Stimulated activated CD4-positive, alpha-beta T cell treated with anti-CD3 and anti-CD28 coated beads, TNF-alpha, amount 100 ng/mL, for 48 hours (primary cell): ENCODE measurements at regions not wholly inside any gene's neighbourhood (a gene's known extent, or its start where the extent isn't known, plus 50 kb on each side); places are given as distances from the start of the nearest gene placed in this dataset.
A peak's percentile ranks its signal among the peaks of the same experiment; 100 is the strongest.

Experiments used
- DNase-seq, 3 donors: peaks; one replicate each; pipeline ENCODE4 v3.0.0-alpha.2; 2020; ENCODE audit warnings: low read depth in 3 of 3

DNA sequence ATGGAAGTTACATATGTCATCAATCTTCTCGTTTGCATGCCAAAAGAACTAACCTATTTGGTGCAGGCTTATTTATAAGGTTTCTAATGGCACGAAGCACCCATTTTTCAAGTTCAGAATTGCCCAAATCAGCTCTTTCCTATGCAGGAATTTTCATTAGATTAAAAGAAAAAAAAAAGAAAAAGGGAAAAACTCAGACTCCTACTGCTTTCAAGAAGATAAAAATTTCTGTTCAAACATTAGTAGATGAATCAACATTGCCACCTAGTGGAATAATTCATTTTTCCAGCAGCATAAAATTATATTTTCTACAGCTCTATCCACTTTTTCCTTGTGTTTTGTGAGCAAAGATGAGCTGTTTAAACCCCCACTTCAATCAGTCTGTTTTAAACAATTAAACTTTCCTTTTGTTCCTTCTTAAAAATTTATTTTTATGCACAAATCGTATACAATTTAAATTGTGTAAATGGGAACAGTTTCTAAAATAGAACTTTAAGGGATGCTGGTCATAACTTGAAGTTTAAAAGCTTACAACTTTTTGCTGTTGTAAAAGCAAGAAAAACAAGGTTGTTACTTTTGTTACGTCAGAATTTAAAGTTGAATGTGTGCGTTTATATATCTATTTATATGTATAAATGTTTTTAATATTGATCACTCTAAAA is 309.9 kb downstream of the ARAP2 start:
- DNase-seq: no peak

DNA sequence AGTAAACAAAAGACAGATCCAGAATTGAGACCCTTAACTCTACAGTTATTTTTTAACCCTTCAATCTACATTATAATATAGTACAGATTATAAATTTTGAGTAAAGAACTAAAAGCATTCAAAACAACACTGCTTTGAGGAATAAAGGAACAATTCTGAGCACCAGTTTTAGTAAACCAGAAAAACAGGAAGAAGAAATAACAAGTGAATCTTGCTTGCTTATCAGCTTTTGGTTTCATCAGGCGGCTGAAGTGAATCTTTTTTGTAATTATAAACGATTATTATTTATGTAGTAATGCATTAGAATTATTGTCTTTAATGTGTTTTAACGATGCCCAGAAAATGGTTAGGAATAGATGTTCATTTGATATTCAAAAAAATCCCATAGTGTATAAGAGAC is 305.4 kb downstream of the ARAP2 start:
- DNase-seq: no peak

DNA sequence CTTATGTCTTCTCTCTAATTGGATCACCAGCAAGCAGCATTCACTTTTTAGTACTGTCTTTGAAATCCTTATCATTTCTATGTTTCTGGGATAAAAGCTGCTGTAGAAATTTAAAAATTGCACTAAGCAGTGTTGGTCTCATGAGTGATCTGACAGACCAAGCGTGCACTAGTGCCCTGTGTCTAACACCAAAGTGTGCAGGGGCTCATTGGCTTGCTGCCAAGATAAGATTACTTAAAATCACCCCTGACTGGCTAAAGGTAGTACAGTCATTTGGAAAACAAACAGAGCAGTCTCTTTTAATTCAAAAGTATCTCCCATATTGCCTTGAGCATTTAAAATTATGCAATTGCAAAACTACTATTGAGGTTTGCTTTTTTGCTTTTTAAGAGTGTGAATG is 304.6 kb downstream of the ARAP2 start:
- DNase-seq: no peak

DNA sequence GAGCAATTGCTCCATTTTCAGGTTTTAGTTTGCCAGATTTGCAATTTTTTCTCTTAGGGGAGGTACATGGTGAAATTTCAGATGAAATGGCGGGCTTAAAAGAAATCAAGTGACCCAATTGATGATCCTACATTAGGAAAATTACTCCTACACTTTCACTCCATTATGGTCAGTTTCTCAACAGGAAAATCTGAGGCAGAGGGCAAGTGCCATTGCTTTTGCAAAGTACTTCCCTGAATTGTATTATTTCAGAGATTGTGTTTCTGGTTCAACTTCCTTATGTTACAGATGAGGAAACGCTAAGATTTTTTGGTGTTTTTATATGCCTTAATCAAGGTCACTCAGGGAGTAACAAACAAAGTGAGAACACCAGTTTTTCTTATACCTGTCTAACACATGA is 302.2 kb downstream of the ARAP2 start:
- no peak for DNase-seq

DNA sequence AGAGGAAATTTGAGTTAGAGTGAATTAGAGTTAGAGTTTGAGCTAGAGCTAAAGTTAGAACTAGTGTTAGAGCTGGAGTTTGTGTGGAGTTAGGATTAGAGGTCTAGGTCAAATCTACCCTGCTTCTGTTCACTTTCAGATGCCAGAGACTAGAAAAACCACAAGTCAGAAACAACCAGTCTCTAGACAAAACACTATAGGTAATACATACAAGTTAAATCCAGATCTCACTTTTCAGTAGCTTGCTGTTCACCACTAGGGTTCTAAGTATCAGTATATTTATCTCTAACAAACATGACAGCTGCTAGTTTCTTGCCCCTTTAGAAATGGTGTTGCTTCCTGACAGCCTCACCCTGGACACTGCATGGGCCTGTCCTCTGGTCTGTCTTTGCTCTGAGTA is 300.7 kb downstream of the ARAP2 start:
- DNase-seq: no peak

DNA sequence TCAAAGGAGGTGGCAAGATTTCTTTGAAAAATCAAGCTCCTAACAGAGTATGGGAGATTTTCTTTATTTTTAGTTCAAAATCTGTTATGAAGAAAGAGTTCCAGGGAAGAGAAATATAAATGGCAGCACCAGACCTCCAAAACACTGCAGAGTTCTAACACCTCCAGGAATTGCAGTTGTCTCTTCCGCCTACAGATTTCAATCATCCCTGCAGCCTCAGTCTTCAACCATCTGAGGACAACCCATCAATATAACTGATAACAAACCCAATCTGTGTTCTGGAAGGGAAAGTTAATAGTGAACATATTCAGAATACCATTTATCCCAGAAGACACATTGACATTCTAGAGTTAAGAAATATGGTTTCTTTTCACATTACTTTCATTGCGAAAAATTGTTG is 296.1 kb downstream of the ARAP2 start:
- DNase-seq: no peak

DNA sequence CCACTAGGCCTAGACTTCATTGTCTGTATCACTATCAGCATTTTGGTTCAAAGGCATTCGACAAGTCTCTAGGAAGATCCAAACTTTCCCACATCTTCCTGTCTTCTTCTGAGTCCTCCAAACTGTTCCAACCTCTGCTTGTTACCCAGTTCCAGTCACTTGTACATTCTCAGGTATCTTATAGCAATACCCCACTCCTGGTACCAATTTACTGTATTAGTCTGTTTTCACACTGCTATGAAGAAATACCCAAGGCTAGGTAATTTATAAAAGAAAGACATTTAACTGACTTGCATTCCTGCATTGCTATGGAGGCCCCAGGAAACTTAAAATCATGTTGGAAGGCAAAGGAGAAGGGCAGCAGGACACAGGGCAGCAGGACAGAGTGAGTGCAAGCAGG is 293.9 kb downstream of the ARAP2 start:
- DNase-seq: no peak

DNA sequence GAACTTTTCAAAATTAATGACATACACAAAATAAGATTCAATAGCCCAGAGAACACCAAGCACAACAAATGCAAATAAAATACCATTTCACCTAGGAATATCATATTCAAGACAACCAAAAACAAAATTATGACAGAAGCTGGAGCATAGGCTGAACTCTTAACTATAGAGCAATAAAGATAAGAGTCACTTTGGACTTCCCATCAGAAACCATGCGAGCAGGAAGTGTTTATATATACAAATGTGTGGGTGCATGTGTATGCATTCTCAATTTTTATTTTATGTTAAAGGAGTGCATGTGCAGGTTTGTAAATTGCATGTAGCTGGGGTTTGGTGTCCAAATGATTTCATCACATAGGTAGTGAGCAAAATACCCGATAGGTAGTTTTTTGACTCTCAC is 291.6 kb downstream of the ARAP2 start:
- no peak for DNase-seq

DNA sequence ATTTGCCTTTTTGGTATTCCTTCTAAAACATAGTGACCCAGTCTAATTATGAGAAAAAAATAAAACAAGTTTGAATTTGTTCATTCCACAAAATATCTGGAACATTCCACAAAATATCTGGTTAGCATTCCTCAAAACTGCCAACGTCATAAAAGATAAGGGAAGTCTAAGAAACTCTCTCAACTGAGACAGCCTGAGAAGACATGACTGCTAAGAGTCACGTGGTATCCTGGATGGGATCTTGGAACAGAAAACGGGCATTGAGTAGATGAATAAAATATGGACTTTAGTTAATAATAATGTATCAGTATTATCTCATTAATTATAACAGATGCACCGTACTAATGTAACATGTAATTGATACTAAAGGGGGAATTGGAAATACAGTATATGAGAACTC is 280.9 kb downstream of the ARAP2 start:
- no peak for DNase-seq

DNA sequence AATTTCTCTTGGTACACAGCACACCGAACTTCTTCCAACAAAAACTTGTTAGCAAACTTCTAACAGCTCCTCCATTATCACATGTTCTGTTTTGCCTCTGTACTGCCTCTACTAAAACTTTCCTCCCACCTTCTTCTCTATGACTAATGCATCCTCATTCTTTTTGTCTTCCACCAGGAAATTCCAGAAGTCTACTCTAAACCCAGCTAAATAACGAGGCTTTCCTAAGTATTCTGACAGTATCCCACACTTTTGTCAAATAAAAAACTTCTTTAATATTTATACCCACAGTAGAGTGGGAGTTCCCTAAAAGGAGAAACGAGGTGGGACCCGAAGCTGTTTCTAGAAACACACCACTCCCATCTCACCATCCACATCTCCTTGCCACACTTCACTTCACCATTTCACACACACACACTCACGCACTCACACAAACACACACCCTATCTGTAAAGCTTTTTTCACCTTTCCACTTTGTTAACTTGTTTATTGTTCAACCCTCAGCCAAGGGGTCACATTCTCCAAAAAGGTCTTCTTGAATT is 280.3 kb downstream of the ARAP2 start:
- DNase-seq: no peak

DNA sequence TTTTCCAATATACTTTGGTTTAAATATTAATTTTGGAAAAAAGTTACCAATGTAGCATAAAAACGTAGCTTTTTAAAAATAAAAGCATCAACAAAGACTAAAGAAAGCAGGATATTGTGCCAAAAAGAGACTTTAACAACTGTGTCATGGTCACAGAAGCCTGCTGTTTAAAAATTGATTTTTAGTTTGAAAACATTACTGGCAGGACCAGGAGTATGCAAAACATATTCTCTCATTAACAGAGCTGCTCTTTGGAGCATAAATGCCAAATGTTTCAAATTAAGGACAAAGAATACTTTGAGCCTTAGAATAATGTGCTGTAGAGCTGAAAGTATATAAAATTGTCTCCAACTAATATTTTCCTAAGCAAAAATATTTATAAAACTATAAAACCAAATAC is 279.0 kb downstream of the ARAP2 start:
- no peak for DNase-seq

DNA sequence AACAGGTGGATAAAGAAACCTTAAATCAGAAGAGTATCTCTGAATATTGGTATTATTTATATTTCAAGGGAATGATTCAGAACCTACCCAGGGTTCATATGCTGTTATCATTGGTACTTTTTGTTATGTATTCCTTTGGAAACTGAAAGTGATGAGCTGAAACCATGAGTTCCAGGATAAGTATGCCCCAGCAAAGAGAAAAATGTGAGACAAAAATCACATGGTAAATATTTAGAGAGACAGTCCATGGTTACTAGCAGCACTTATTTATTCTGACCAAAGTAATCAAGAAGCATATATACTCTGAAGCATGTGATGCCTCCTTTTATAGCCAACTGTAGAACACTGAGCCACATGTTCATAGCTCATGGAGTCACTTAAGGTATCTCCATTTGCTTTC is 277.7 kb downstream of the ARAP2 start:
- DNase-seq: no peak

DNA sequence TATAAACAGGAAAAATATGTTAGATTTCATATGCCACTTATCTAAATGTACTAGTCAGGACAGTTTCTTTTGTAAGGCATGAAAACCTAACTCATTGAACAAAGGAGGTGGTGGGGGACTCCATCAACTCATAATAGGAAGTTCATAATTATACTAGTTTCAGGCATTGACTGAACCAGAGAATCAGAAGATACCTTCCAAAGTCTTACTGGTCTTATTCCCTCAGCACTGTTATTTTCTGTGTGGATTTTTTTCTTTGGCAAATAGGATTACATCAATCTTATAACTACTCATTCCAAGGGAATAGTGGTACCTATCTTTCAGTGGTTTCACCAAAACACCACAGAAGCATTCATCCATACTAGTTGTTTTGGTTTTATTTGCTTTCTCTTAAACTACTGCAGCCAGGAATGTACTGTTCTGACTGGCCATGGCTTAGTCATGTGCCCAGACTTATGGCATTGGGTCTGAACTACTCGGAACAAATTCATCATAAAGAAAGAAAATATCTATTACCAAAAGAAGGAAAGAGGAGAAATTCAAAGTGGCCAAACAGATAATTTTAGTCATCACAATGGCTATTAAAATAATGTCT is 273.9 kb downstream of the ARAP2 start:
- DNase-seq: peak in 2 of 3 donors; percentile 2 to 8

DNA sequence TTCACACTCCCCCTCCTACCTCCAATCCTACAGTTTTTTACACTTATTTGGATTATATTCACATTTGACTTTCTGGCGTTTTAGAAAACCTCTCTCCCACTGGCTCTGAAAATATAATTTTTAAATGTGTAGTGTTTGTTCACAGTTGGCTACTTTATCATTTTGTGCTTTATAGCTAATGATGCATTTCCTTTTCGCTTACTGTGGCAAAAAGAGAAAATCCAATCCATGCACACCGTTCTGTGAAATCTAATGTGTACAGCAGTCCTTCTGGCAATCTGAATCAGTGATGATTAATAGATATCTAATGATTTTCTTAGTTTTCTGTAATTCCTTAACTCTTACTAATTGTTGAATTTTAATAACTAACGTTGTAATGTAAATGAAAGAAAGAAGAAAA is 271.5 kb downstream of the ARAP2 start:
- DNase-seq: no peak

DNA sequence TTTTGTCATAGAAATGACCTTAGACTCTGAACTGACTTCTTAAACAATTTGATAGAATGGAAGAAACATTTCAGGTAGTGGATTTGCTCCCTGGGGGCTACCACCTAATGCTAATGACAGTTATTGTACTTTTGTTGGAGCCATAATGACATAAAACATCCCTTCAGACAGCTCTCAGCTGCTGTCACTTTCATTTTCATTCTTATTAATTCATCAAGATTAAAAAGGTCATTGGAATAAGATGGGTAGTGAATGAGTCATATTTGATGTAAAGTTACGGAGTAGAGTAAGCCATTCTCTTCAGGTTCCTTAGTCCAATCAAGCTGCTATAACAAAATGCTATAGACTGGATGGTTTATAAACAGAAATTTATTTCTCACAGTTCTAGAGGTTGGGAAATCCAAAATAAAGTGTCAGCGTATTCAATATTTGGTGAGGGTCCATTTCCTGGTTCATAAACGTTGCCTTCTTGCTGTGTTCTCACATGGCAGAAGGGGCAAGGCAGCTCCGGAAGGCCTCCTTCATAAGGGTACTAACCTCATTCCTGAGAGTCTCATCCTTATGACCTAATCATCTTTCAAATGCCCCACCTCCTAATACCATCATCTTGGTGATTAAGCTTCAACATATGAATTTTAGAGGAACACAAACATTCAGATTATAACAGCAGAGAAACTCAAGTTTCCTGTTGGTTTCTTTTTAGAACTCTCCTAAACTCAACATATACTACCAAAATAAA is 268.5 kb downstream of the ARAP2 start:
- no peak for DNase-seq

DNA sequence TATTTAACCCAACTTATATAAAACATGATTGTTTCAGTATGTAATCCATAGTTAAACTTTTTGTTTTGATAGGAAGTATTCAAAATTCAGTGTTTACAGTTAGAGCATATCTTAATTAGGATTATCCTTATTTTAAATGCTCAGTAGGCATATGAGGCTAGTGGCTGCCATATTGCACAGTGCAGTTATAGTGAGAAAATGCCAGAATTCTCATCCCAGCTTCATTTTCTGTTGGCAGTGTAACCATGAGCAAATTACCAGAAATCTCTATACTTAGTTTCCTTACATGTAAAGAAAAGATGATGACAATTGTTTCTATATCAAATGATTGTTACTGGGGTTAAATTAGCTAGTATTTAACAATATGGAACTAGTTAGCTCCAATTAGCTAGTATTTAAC is 265.8 kb downstream of the ARAP2 start:
- DNase-seq: no peak

DNA sequence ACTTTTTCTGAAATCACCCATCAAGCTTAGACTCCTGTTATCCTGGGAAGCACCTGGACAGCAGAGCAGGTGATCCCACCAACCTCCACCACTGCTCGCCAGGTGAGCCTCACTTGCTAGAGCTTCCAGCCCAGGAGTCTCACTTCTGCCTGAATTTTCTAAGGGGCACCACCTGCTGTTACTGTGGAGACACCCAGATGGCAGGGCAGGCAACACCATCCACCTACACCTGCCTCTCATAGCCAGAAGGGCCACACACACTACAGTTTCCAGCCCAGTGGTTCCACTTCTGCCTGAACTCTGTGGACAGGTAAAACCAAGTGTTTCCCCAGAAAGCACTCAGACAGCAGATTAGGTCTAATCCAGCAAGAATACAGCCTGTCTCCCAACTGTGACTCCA is 262.0 kb downstream of the ARAP2 start:
- no peak for DNase-seq

DNA sequence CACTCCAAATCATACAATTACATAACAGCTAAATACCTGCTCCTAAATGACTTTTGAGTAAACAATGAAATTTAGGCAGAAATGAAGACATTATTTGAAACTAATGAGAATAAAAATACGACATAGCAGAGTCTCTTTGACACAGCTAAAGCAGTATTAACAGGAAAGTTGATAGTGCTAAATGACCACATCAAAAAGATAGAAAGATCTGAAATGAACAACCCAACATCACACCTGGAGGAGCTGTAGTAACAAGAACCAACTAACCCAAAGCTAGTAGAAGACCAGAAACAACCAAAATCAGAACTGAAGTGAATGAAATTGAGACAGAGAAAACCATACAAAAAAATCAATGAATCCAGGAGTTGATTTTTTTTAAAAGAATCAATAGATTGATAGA is 257.8 kb downstream of the ARAP2 start:
- no peak for DNase-seq

DNA sequence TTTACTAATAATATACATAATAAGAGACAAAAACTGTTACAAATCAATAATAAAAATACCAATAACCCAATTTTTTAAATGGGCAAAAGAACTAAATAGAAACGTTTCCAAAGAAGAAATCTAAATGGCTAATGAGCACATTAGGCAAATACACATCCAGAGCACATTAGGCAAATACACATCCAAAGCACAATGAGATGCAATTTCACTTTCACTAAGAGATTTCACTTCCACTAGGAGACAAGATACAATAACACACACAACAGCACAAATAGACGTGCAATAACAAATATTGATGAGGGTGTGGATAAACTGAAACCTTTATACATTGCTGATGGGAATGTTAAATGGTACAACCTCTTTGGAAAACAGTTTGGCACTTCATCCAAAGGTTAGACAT is 250.7 kb downstream of the ARAP2 start:
- DNase-seq: no peak

DNA sequence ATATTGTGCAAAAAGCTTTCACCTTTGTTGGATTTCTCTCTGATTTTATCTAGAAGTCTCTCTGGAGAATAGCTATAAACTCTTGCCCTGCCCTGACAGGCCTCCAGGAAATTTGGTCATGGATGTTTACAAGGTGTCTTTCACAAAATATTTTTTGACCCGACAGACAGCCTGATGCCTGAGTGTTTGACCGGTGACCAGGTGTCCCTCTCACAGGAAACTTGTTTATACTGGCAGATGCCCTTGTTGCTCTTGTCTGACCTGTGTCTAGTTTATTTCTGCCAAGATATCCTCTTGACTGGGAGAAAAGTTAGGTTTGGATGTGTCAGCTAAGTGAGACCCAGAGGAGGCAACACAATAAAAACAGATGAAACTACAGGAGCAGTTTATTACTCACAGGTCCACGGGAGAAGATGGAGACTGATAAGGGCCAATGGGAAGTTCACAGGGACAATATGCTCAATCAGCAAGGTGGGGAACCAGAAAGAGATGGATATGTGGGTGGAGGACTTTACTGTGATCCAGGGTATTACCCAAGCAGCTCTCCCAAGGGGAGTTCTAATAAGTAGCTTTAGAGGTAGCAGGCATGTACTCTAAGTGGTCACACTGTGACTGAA is 243.3 kb downstream of the ARAP2 start:
- no peak for DNase-seq

DNA sequence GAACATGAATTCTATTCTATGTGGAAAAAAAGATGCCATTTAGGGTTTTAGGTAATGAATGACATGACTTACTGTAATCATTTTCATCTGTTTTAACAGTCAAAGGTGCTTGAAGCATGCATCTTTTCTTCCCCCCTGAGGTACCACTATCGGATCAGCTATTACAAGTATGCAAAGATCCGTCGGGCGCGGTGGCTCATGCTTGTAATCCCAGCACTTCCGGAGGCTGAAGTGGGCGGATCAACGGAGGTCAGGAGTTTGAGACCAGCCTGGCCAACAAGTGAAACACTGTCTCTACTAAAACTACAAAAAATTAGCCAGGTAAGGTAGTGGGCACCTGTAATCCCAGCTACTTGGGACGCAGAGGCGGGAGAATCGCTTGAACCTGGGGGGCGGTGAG is 241.3 kb downstream of the ARAP2 start:
- no peak for DNase-seq

DNA sequence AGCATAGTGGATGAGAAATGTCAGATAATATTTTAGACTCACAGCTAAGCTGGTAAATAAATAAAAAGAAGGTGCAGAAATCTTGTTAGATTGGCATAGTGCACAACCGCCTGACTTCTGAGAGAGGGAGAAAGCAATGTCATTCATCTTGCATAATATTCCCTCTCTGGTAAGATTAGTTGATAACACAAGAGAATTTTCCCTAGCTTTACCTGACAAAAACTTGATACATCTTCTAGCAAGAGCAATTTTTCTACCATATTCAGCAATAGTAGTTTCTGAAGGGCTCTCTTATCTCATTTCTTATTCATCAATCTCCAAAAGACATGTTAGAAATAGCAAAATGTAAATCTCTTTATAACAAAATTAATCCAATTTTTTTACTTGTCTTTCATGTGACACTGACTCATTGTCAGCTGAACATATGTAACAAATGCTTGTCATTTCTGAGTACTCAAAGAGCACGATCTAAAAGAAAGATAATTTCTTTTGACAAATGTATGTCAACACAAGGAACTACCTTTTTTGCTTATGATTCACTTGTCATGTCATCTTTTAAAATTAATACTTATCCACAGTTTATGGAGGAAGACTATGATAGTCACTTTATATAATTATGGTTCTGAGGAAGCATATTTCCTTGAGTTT is 240.0 kb downstream of the ARAP2 start:
- no peak for DNase-seq
